NCI-H460 (cell line): ENCODE measurements at regions not wholly inside any gene's neighbourhood (a gene's known extent, or its start where the extent isn't known, plus 50 kb on each side); places are given as distances from the start of the nearest gene placed in this dataset.
"Not testable (repeated sequence)": the region's sequence is repeated elsewhere in the genome, so short reads cannot be mapped to it uniquely, and the experiment has no call there.

Experiments
- DNase-seq: peaks from one replicate; pipeline ENCODE4 v3.0.0-alpha.2; 2016; ENCODE audit warnings: low read depth; ENCODE audit errors: extremely low read depth

DNA sequence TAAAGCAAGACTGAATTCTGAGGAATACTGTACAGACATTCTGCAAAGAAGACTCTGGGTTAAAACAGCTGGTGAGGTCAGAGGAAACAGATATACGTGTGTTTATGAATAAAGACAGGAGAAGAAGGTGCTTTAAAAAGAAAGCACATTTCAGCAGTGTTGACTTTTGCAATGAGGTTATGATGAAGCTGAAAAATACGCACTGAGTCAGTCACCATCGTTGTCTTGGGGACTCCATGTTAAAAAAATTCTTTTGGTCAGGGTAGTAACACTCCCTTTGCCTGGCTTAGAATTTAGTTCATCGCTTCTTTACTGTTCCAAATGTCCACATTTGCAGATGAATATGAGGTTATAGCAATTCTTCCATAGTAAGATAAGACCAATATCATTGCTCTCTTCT is 1049.0 kb downstream of the TSN start:
- DNase-seq, result no peak

DNA sequence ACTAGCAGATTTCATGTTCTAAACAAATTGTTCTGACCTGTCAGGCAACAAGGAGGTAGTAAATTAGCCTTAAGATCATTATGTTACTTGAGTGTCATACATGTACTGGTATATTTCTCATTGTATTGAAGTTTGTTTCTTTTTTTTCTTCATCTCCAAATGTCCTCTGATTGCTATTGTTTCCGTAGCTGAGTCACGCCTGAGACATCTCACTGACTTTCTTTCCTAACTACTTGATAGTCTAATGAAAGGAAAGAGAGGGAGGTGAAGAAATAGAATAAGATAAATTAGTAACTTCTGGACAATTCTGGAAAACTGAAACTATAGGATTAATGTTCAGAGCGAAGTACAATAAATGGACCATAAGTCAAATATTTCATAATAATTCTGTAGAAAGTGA is 1049.9 kb downstream of the TSN start:
- no peak for DNase-seq

DNA sequence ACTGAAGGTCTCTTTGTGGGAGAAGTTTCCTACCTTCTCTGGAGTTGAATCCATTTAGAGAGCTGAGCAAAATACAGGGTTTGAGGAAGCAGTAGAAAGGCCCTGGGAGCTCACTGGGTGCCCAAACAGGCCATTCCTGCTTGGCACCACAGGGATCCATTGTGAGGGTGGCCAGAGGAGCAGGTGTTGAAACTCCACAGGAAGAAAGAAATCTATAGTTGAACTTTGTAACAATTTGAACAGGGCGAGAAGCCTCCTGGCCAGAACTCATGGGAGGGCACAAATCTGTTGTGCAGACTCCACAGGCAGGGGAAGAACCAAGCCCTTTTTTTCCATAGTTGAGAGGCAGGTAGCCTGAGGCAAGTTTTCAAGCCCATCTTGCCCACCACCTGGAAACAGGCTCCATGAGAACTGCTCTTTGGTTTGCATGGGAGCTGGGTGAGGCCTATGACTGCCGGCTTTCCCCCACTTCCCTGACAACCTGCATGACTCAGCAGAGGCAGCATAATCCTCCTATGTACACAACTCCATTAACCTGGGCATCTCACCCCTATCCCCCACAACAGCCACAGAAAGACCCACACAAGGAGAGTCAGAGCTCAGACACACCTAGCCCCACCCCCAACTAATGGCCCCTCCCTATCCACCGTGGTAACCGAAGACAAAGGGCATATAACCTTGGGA is 1053.0 kb downstream of the TSN start:
- no peak for DNase-seq

DNA sequence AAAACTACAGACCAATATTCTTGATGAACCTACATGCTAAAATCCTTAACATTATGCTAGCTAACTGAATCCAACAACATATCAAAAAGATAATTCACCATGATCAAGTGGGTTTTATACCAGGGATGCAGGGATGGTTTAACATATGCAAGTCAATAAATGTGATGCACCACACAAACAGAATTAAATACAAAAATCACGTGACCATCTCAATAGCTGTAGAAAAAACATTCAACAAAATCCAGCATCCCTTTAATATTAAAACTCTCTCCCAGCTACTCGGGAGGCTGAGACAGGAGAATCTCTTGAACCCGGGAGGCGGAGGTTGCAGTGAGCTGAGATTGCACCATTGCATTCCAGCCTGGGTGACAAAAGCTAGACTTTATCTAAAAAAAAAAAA is 1056.8 kb downstream of the TSN start:
- not testable (repeated sequence) for DNase-seq

DNA sequence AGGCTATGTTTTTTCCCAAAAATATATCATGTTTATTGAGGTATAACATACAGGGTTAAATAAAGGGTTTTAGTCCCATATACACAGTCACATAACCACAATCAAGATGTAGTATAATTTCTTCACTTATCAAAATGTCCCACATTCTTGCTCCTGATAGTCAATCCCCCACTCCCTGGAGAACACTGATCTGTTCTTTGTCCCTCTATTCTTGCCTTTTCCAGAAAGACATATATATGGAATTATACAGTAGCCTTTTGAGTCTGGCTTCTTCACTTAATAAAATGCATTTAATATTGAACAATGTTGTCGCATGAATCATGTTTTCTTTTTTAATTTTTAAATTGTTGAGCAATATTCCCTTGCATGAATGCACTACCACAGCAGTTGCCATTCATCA is 1059.7 kb downstream of the TSN start:
- DNase-seq, result no peak

DNA sequence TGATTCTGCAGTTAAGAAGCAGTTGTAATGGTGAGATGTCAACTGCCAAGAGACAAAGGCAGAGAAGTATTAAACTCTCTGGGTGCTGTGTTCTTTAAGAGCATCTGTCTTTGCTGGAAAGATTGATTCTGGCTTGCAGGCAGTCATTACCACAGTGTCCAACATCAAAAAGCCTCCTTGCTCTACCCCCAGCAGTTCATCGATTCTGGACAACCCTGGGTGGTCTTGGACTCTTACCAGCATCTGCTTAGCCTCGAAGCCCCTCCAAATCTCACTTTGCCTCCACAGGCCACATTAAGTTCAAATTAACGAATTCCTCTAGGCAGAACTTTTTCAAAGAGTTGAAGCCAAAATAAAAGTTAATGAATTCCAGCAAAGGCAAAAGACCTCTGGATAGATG is 1061.4 kb downstream of the TSN start:
- DNase-seq, result no peak

DNA sequence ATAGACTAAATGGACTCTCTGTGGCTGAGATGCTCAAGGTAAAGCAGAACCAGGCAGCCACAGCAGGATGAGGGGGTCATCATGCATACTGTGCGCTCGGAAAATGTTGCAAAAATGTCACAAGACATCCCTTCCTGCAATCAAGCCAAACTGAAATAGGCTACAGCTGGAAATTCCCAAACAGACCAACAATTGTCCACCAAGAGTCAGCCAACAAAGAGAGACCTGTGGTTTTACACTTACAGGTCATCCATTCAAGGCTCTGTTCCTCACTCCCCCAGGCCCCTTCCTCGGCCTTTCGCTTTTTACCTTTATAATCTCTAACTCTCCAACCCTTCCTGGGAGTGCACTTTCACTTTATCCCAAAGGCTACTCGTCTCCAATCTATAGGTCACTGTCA is 1066.9 kb downstream of the TSN start:
- DNase-seq, result no peak

DNA sequence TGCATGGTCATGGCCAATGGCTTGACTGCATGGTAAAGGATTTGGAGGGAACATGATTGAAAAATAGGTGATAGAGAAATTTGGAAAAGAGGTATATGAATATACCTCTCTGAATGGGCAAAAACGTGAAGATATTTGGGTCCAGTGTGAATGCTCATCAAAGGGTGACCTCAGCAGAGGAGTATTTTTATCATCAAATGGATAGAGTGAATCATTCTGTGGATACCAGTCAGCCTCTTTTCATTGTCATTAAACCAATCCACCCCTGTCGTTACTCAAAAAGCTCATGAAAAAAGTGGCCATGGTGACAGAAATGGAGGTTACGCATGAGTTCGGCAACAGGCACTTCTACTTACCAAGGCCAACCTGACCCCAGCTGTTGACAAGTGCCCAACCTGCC is 1074.7 kb downstream of the TSN start:
- DNase-seq, result no peak

DNA sequence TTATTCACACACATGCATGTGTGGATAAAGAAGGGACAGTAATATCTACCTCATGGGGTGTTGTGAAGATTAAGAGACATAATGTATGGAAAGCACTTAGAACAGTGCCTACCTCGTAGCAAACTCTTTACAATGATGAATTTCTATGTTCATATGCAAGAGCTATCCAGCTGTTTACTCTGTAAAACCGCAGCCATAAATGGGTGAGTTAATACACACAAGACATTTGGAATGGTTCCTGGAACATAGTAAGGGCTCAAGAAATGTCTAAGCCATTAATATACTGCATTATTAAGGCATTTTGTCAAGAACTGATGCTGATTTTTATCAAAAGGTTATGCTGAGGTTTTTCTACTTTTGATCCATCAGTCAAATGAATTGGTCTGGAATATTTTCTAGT is 1076.2 kb downstream of the TSN start:
- DNase-seq, result no peak

DNA sequence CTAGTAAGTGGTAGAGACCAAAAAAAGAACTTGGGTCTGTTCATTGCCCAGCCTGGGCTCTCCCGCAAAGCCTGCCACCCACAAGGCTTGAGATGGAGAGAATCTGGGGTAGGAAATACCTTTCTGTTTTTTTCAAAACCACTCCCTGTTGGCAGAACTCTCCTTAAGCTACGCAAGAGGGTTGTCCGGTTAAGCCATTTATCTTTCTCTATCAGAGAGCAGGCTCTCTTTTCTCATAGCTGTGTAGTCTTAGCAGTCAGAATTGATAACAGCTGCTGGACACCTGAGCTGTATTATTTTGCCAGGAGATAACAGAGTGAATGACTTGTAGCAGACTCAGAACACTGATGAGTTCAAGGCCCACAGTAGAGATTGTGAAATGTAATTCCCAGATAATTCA is 1088.1 kb downstream of the TSN start:
- DNase-seq, result no peak

DNA sequence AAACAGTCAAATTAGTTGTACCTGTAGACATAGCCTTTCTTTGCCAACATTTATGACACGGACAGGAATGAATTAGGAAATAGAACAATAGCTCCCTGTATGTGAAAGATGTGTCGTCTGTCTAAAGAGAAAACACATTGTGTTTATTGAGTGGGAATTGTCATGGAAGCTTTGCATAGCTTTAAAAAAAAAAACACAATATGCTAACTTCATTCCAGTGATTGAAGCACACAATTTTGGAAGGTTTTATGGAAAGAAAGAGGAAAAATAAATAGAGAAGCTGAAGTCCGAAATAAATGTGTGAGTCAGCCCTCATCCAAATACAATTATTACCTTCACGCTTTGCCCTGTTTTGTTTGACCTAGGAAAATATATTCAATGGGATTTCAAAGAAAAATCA is 1095.7 kb downstream of the TSN start:
- DNase-seq, result no peak

DNA sequence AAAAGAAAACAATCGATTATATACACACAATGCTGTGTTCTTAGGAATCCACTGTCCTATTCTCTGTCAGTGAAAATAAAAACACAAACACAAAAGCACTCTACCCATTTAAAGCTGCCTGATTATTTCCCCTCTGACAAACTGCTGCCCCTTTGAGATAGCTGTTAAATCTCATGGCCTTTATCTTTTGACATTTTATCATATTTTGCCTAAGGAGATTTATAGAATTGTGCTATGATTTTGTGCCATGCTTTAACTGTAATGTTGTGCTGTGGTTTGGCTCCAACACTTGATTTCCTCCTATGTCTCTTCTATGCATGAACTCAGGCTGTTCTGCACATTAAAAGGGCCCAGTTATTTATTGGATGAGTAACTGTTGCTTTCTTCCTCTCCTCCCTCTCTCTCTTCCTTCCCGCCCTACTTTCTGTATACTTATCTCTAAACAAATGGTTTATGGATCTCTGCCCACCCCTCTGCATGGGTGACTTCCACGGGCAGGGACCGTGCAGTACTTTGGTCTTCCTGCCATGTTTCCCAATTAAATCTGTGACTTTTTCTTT is 1096.6 kb downstream of the TSN start:
- no peak for DNase-seq

DNA sequence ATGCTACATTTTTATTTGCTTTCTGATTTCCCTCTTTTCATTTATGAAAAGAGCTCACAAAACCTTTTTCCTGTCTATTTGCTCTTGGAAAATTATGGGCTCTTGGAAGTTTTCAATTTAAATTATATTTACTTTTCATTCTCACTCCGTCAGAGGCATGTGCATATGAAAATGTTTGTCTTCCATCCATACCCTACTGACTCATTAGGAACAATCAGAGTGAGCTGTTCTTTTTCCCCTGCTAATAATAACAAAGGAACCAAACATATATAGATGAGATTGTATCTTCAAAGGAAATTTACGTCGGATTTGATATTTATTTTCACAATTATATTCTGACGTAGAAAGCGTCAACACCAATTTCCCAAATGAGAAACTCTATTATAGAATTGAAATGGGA is 1101.2 kb downstream of the TSN start:
- DNase-seq, result no peak

DNA sequence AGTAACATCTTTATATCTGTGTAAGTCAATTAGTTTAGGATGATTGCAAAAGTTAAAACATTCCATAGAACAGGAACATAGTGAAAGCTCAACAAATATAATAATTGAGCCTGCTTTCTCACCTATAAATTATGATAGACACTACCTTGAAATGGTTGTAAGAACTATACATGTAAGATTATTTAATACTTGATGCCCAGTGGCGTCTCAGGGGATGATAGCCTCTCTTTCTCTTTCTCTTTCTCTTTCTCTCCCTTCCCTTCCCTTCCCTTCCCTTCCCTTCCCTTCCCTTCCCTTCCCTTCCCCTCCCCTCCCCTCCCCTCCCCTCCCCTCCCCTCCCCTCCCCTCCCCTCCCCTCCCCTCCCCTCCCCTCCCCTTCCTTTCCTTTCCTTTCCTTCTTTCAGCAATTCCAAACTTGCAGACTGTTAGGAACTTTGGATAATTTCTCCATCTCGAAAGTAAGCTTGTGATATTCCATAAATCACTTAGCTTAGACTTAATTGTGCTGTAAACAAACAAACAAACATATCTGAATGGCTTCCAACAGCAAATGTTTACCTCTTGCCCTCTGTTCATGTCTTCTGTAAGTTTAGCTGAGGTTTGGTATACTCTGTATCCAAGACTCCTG is 1102.7 kb downstream of the TSN start:
- no peak for DNase-seq

DNA sequence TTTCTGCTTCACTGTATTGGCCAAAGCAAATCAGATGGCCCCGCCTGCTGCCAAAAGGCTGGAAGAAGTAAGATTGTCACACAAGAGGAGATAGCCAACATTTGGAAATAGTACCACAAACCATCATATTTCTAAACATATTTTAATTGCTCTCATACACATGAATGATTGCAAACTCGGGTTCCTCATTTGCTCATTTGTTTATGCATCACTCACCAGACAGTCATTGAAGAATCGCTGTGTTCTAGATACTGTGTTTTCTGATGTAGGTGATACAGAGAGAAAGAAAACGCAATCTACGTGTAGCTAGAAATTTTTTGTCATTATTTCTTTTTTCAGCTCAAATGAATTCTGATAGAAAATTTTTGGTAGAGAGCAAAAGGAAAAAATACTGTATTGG is 1103.4 kb downstream of the TSN start:
- no peak for DNase-seq

DNA sequence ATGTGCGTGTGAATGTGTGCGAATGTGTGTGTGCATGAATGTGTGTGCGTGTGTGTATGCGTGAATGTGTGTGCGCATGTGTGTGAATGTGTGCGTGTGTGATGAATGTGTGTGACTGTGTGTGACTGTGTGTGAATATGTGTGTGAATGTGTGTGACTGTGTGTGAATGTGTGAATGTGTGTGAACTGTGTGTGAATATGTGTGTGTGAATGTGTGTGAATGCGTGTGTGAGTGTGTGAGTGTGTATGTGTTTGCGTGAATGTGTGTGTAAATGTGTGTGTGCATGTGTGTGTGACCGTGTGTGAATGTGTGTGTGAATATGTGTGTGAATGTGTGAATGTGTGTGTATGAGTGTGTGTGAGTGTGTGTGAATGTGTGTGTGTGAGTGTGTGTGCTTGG is 1103.8 kb downstream of the TSN start:
- DNase-seq, result no peak

DNA sequence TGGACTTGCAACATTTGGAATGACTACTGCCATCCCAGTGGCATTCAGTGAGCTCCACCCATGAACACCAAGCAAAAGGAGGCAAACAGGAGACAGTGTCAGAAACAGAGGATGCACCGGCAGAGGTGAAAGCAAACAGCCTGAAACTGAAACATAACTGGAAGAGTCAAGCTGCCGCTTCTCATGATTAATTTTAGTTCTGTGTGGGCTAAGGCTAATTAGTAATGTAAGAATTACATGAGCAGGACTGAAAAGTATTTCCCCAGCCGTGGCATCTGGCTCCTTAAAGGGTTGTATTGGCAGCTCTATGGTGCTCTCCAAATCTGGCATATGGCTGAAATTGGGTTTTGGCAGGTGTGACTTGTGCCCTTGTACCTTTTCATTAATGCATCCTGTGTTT is 1108.1 kb downstream of the TSN start:
- no peak for DNase-seq

DNA sequence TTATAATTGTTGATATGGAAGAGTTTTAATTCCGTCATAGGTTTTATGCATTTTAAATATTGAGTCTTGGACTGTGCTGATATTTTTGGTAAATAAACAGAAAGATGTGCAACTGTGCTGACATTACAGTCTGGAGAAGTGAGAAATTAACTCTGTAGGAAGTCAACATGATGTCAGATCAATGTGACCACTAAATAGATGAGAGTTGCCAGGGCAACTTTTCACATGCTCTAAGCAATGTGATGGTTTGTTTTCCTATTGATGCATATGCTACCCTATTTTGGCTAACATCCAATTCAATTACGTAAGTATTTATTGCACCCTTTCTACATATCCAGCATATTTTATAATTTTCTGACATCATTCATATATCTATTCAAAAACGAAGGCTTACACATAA is 1109.3 kb downstream of the TSN start:
- DNase-seq, result no peak

DNA sequence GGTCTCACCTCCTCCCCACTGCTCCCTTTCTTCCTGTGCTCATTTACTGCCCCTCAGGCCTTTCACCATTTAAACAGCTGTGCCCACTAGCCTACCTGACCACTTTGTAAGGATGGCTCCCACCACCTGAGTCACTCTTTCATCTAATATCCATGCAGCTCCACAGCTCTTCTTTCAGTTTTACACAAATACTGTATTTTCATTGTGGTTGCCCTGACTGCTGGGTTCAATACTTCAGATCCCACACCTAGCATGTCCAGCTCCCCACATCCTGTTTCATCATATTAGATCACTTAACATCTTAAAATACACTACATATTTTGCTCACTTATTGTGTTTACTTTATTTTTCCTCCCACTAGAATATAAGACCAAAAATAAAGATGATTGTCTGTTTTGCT is 1110.6 kb downstream of the TSN start:
- no peak for DNase-seq

DNA sequence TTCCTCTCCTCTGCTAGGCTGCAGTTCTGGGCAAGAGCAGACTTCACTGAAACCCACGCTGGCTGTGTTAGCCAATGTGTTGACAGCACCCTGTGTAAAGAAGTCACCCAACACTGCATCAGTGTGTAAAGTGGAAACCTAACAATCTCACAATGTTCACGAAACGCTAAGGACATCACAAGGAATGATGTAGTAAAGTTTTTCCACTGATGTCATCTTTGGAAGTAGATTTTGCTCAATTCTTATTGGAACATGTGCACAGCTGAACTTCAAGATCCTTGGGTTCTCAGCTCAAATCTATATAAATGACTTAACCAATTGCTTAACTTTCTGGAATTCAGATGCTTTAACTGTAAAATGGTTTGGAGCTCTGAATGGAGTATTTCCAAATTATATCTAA is 1112.5 kb downstream of the TSN start:
- no peak for DNase-seq

DNA sequence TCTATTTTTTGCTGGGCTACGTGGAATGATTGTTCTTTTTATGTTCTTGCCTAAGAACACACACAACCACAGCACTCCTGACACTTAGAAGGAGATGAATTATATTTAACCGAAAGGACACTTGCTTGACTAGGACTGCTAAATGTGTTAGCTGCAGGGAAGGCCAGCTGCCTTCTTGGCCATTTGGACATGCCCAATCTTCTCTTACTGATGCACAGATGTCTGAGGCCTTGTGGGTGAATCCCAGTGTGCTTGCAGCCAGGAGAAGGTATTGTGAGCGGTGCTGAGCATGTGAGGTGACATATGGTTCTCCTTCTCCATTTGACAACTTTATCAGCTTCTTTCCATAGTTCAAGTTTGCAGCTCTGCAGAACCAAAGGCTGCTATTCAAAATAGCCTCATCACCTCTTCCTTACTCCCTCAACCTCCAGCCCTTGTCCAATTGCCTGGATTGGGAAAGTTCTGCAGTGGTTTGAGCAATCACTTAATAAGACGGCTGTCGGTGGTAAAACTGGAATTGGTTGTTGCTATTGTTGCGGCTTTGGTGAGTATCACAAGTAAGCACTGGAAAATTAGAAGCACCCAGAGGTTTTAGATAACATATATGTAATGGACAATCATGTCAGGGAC is 1113.3 kb downstream of the TSN start:
- DNase-seq, result no peak

DNA sequence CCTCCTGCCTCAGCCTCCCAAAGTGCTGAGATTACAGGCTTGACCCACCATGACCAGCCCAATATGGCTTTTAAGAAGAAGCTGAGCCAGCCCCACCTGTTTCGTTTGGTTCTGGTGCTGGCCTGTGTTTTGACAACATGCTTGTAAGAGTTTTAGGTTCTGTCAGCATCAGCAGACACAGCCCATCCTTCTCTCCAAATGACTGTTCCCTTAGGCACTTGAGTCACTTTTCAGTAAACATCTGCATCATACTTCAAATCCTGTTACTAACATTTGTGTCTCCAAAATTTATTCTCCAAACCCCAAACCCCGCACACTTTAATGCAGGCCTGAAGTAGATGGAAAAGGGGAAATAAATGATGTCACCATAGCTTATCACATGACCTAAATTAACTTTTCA is 1118.5 kb downstream of the TSN start:
- no peak for DNase-seq
